A549 (cell line): ENCODE measurements at regions not wholly inside any gene's neighbourhood (a gene's known extent, or its start where the extent isn't known, plus 50 kb on each side); places are given as distances from the start of the nearest gene placed in this dataset.

Experiments used
- ATAC-seq, 2 experiments: fragments of 200-7000 bp in 1 of 2; fragments of >200 bp in 1 of 2; cut with Nextera tagmentation in 1 of 2; cut with Tn5 transposase in 1 of 2; 3 replicates each; pipeline versions ENCODE4 v1.8.0 to v1.9.1; 2018 to 2020; ENCODE audit warnings: mild to moderate bottlenecking in 1 of 2, moderate library complexity in 1 of 2
- CTCF ChIA-PET: fragments of 300-600 bp; sonication (Branson Sonifier 250); formaldehyde crosslinking; extraction: SDS; loops from one replicate; lab custom pipeline; 2021; ENCODE audit warnings: antibody characterized with exemption, inconsistent platforms; lab: Yijun Ruan, JAX
- POLR2A ChIA-PET: fragments of 350-600 bp; formaldehyde crosslinking; extraction: SDS; loops from one replicate; lab custom pipeline; 2021; ENCODE audit warnings: antibody characterized with exemption, inconsistent platforms; lab: Yijun Ruan, JAX
- DNase-seq, 2 experiments: peaks; one replicate each; pipeline versions ENCODE4 v3.0.0 to v3.0.0-alpha.2; 2011 to 2016; ENCODE audit warnings: low read depth in 1 of 2, low spot score in 1 of 2
- FAIRE-seq: peaks from 2 replicates; lab custom pipeline; 2011; peaks lifted over from hg19 to GRCh38; lab: Jason Lieb, UNC
- H3K27ac ChIP-seq, 2 experiments: fragments of >200 bp; sonication (Bioruptor Twin); formaldehyde crosslinking; 3 replicates each; pipeline ENCODE4 v1.5.1; 2016 to 2017
- H3K4me1 ChIP-seq: fragments of >200 bp; sonication (Bioruptor Twin); formaldehyde crosslinking; 3 replicates; pipeline ENCODE4 v1.6.1; 2016
- H3K4me2 ChIP-seq: fragments of >200 bp; sonication (Bioruptor Twin); formaldehyde crosslinking; 3 replicates; pipeline ENCODE4 v1.6.1; 2016
- H3K4me3 ChIP-seq: fragments of >200 bp; sonication (Bioruptor Twin); formaldehyde crosslinking; 3 replicates; pipeline ENCODE4 v1.5.1; 2016
- H3K9me3 ChIP-seq: fragments of >200 bp; sonication (Bioruptor Twin); formaldehyde crosslinking; 3 replicates; pipeline ENCODE4 v1.6.1; 2016
- BHLHE40 ChIP-seq: IDR thresholded peaks from 2 replicates; pipeline ENCODE4 v1.6.1; 2012; ENCODE audit warnings: low read depth, low read length, inconsistent platforms
- CBX8 ChIP-seq: fragments of 200-600 bp; sonication (generic); IDR thresholded peaks from 2 replicates; pipeline ENCODE4 v1.6.1; 2016
- CTCF ChIP-seq: fragments of >200 bp; sonication (Bioruptor Twin); formaldehyde crosslinking; IDR thresholded peaks from 3 replicates; pipeline ENCODE4 v1.5.1; 2016
- FOSL2 ChIP-seq, 2 experiments: fragments of 450-650 bp in 1 of 2; fragments of >200 bp in 1 of 2; sonication (Bioruptor Twin) in 1 of 2; formaldehyde crosslinking; IDR thresholded peaks; 2 replicates each; pipeline versions ENCODE4 v1.5.0 to v1.6.1; 2016 to 2020; ENCODE audit warnings: mild to moderate bottlenecking in 1 of 2, moderate library complexity in 1 of 2
- GATA3 ChIP-seq: IDR thresholded peaks from 2 replicates; pipeline ENCODE4 v1.6.1; 2012; ENCODE audit warnings: borderline replicate concordance
- HDAC2 ChIP-seq: fragments of 200-600 bp; sonication (generic); IDR thresholded peaks from 2 replicates; pipeline ENCODE4 v1.6.1; 2016
- HMGXB4 ChIP-seq: fragments of 250-450 bp; sonication (Bioruptor Pico); IDR thresholded peaks from 2 replicates; pipeline ENCODE4 v1.5.0; 2021; ENCODE audit warnings: mild to moderate bottlenecking, moderate library complexity, borderline replicate concordance
- HOXA7 ChIP-seq: fragments of 250-450 bp; sonication (Bioruptor Pico); IDR thresholded peaks from 2 replicates; pipeline ENCODE4 v1.5.0; 2020; ENCODE audit warnings: mild to moderate bottlenecking, moderate library complexity
- KDM1A ChIP-seq: fragments of 200-600 bp; sonication (generic); IDR thresholded peaks from 2 replicates; pipeline ENCODE4 v1.6.1; 2016; ENCODE audit warnings: low read depth, mild to moderate bottlenecking
- KDM5A ChIP-seq: fragments of 200-600 bp; sonication (generic); IDR thresholded peaks from 2 replicates; pipeline ENCODE4 v1.6.1; 2016; ENCODE audit warnings: antibody characterized with exemption, mild to moderate bottlenecking
- MAFK ChIP-seq: fragments of 450-650 bp; IDR thresholded peaks from 2 replicates; pipeline ENCODE4 v1.6.1; 2014; ENCODE audit not compliant: partially characterized antibody
- MAX ChIP-seq: IDR thresholded peaks from 2 replicates; pipeline ENCODE4 v1.6.1; 2012
- MAZ ChIP-seq: fragments of 150-350 bp; IDR thresholded peaks from 2 replicates; pipeline ENCODE4 v1.6.1; 2014; ENCODE audit warnings: antibody characterized with exemption, low read depth, low read length, borderline replicate concordance
- PHF8 ChIP-seq: fragments of 200-600 bp; sonication (generic); IDR thresholded peaks from 2 replicates; pipeline ENCODE4 v1.6.1; 2016; ENCODE audit warnings: low read depth, mild to moderate bottlenecking, antibody characterized with exemption, moderate library complexity, borderline replicate concordance
- POLR2A ChIP-seq: IDR thresholded peaks from 2 replicates; pipeline ENCODE4 v1.6.1; 2012; ENCODE audit warnings: mild to moderate bottlenecking, low read length
- REST ChIP-seq: fragments of 200-600 bp; sonication (generic); IDR thresholded peaks from 2 replicates; pipeline ENCODE4 v1.6.1; 2016; ENCODE audit warnings: antibody characterized with exemption, mild to moderate bottlenecking, moderate library complexity
- RFX5 ChIP-seq: fragments of 450-650 bp; IDR thresholded peaks from 2 replicates; pipeline ENCODE4 v1.7.1; 2014; ENCODE audit warnings: antibody characterized with exemption, mild to moderate bottlenecking, moderate library complexity
- RNF2 ChIP-seq: fragments of 200-600 bp; sonication (generic); IDR thresholded peaks from 2 replicates; pipeline ENCODE4 v1.6.1; 2016; ENCODE audit warnings: low read depth, mild to moderate bottlenecking, antibody characterized with exemption, moderate library complexity, borderline replicate concordance
- TP53 ChIP-seq: fragments of 250-450 bp; sonication (Bioruptor Pico); IDR thresholded peaks from 2 replicates; pipeline ENCODE4 v1.5.0; 2021; ENCODE audit warnings: mild to moderate bottlenecking, moderate library complexity
- ZNF302 ChIP-seq: fragments of 250-450 bp; sonication (Bioruptor Pico); IDR thresholded peaks from 2 replicates; pipeline ENCODE4 v1.9.0; 2021; ENCODE audit warnings: inconsistent platforms, mild to moderate bottlenecking, moderate library complexity
- ZSCAN20 ChIP-seq: fragments of 250-450 bp; sonication (Bioruptor Pico); IDR thresholded peaks from 2 replicates; pipeline ENCODE4 v1.8.0; 2022; ENCODE audit warnings: mild to moderate bottlenecking, moderate library complexity
- WGBS: methylation state at CpG from one replicate; pipeline ENCODE4 v1.1.6; 2017; ENCODE audit errors: missing lambda C conversion rate; 5-methylcytosine and 5-hydroxymethylcytosine counted together

GRCh38 chr2:10201201-10201600 is 78.7 kb downstream of the RRM2 start:
- no peak for ATAC-seq
- POLR2A ChIA-PET, result no interaction called here
- no peak overlapping the region for H3K27ac ChIP-seq
- FAIRE-seq, result no peak
- DNase-seq, result no peak
- no peak overlapping the region for H3K4me2 ChIP-seq
- TF ChIP-seq MAZ, result no peak
- no peak for TF ChIP-seq KDM5A
- TF ChIP-seq MAFK, result no peak
- TF ChIP-seq POLR2A, result no peak
- no peak for TF ChIP-seq REST
- no peak for TF ChIP-seq HMGXB4 (CRISPR knock-in tag)
- TF ChIP-seq RFX5, result no peak
- TF ChIP-seq, all 56 proteins: peak for 0
- no peak overlapping the region for H3K4me3 ChIP-seq
- no peaks in the 10 kb centered on the region for H3K9me3 ChIP-seq
- no peaks in the 10 kb centered on the region for H3K4me1 ChIP-seq
- WGBS, result 71% methylated on average over 4 of the region's 4 CpGs
- CTCF ChIA-PET, result interaction anchor here (1.3 kb wide), 1 partner anchor 129 kb away, joined by 3 read pairs; no protein-coding TSS in a partner anchor

GRCh38 chr2:10202131-10202665 is 79.7 kb downstream of the RRM2 start:
- CTCF ChIA-PET, result interaction anchor here (1.0 to 2.5 kb wide), 3 partner anchors 9 to 207 kb away, joined by 3 to 5 read pairs (median 3); no protein-coding TSS in a partner anchor
- no peak for DNase-seq
- no peak overlapping the region for H3K4me2 ChIP-seq
- no peak for FAIRE-seq
- POLR2A ChIA-PET, result no interaction called here
- TF ChIP-seq PHF8 (no peak), RNF2 (no peak), TP53 (CRISPR knock-in tag) (no peak), CBX8 (no peak), HOXA7 (CRISPR knock-in tag) (no peak), FOSL2 (IDR thresholded peaks at IDR 0.05) (no peak), FOSL2 (CRISPR knock-in tag; IDR thresholded peaks at IDR 0.05) (no peak), MAX (no peak), CTCF (no peak), KDM5A (no peak), BHLHE40 (no peak), KDM1A (no peak), HDAC2 (no peak), GATA3 (no peak), RFX5 (no peak), ZNF302 (CRISPR knock-in tag) (no peak), ZSCAN20 (CRISPR knock-in tag) (no peak)
- no peaks in the 10 kb centered on the region for H3K4me1 ChIP-seq
- WGBS, result 84% methylated on average over 4 of the region's 4 CpGs
- H3K27ac ChIP-seq, result no peak overlapping the region
- no peaks in the 10 kb centered on the region for H3K9me3 ChIP-seq
- no peak overlapping the region for H3K4me3 ChIP-seq
- no peak for ATAC-seq
